GM04503 (cell line): ENCODE measurements at regions not wholly inside any gene's neighbourhood (a gene's known extent, or its start where the extent isn't known, plus 50 kb on each side); places are given as distances from the start of the nearest gene placed in this dataset.

Experiments used
- DNase-seq: peaks from one replicate; pipeline ENCODE4 v3.0.0-alpha.2; 2012; ENCODE audit warnings: low read depth

DNA sequence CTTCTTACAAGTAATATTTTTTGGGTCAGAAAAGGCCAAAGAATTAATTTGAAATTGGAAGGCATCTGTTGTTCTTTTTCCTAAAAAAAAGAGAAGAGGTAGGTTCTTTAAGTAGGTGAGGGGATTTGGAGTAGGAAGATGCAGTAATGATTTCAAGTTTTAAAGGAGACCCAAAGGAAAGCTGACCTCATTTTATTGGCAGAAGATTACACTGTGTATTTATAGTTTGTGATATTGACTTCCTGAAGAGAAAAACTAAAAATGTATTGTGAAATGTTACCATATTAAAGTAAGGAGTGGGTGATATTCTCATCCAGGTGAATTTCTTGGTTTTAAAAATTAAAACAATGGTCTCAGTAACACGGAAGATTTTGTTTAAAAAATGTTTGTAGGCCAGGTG lies 56.6 kb upstream of the CELF2 start:
- DNase-seq = no peak

DNA sequence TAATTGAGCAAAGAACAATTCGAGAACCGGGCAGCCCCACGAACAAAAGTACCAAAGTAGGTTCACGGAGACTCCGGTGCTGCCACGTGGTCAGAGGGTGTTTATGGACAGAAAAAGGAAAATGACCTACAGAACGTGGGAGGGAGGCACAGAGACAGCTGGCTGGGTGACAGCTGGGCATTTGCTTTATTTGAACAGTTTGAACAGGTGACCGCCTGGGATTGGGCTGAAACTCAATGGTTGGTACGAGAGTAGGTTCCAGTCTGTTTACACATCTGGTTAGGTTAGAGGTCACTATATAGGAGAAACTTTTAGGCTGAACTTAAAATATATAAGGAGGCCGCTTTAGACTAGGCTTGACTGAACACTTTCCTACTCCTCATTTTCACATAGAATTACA lies 50.6 kb upstream of the CELF2 start:
- no peak for DNase-seq

GRCh38 chr10:10967581-10968256 lies 50.0 kb upstream of the CELF2 start:
- no peak for DNase-seq
